Thyroid gland (tissue), 4 donors: ENCODE measurements at regions not wholly inside any gene's neighbourhood (a gene's known extent, or its start where the extent isn't known, plus 50 kb on each side); places are given as distances from the start of the nearest gene placed in this dataset.
"Not testable (repeated sequence)": the region's sequence is repeated elsewhere in the genome, so short reads cannot be mapped to it uniquely, and the experiment has no call there.

ENCODE experiments used
- DNase-seq, 2 donors: peaks; one replicate each; pipeline ENCODE4 v3.0.0-alpha.2; 2019
- H3K27ac ChIP-seq, 3 donors: fragments of 200-600 bp; sonication (generic); 1 replicate in 2 of 3; 2 replicates in 1 of 3; pipeline ENCODE4 v1.5.1; 2016 to 2019; ENCODE audit warnings: mild to moderate bottlenecking in 1 of 3, moderate library complexity in 1 of 3
- H3K27me3 ChIP-seq: fragments of 200-600 bp; sonication (generic); one replicate; pipeline ENCODE4 v1.5.1; 2019
- H3K36me3 ChIP-seq, 2 donors: fragments of 200-600 bp; sonication (generic); one replicate each; pipeline ENCODE4 v1.5.1; 2016 to 2019
- H3K4me1 ChIP-seq, 2 donors: fragments of 200-600 bp; sonication (generic); one replicate each; pipeline ENCODE4 v1.5.1; 2017 to 2019
- H3K4me3 ChIP-seq, 3 donors: fragments of 200-600 bp; sonication (generic); replicated peaks in 1 of 3; 1 replicate in 2 of 3; 2 replicates in 1 of 3; pipeline ENCODE4 v1.5.1; 2016; ENCODE audit warnings: mild to moderate bottlenecking in 1 of 3
- H3K9me3 ChIP-seq: fragments of 200-600 bp; sonication (generic); one replicate; pipeline ENCODE4 v1.5.1; 2017
- CTCF ChIP-seq, 6 experiments: fragments of 200-600 bp in 3 of 6; fragments of 450-650 bp in 3 of 6; sonication (generic) in 3 of 6; IDR thresholded peaks; one replicate each; pipeline ENCODE4 v1.5.1; 2016 to 2019; ENCODE audit warnings: antibody characterized with exemption in 6 of 6, mild to moderate bottlenecking in 2 of 6, inconsistent platforms in 1 of 6, moderate library complexity in 1 of 6
- POLR2A ChIP-seq, 2 donors: fragments of 450-650 bp; IDR thresholded peaks; one replicate each; pipeline ENCODE4 v1.6.1; 2017; ENCODE audit warnings: antibody characterized with exemption in 2 of 2, mild to moderate bottlenecking in 2 of 2, moderate library complexity in 1 of 2
- WGBS, 2 donors: methylation state at CpG; one replicate each; pipeline ENCODE4 v1.1.5; 2017; 5-methylcytosine and 5-hydroxymethylcytosine counted together
- intact Hi-C: fragments of 100-400 bp; cut with DNase I; formaldehyde crosslinking; loops from one replicate; pipeline ENCODE4 v1.15.1; 2023

- Histone ChIP-seq H3K27ac (no peak overlapping the region), H3K9me3 (no peaks in the 10 kb centered on the region), H3K4me1 (no peaks in the 10 kb centered on the region), H3K27me3 (no peaks in the 10 kb centered on the region), H3K4me3 (no peak overlapping the region), H3K36me3 (no peaks in the 10 kb centered on the region)
- no peak for DNase-seq
- intact Hi-C loops, result no loop called here
- TF ChIP-seq CTCF (IDR thresholded peaks at IDR 0.05) (no peak), POLR2A (IDR thresholded peaks at IDR 0.05) (no peak)
- WGBS, 2 donors, result 45 to 53% methylated on average over 8 of the region's 8 CpGs
Measured at GRCh38 chrX:960821-961220, 251.6 kb downstream of the CRLF2 start.

- 67 to 73% methylated on average over 10 of the region's 10 CpGs for WGBS, 2 donors
- Histone ChIP-seq H3K4me1 (no peaks in the 10 kb centered on the region), H3K9me3 (no peaks in the 10 kb centered on the region), H3K4me3 (no peak overlapping the region), H3K27me3 (no peaks in the 10 kb centered on the region), H3K27ac (no peak overlapping the region), H3K36me3 (no peaks in the 10 kb centered on the region)
- no peak for TF ChIP-seq CTCF (IDR thresholded peaks at IDR 0.05)
- DNase-seq, result no peak
- intact Hi-C loops, result no loop called here
Measured at GRCh38 chrX:959595-959994, 252.9 kb downstream of the CRLF2 start.

GRCh38 chrX:955168-955781, 257.2 kb downstream of the CRLF2 start:
- 57 to 81% methylated on average over 1 of the region's 1 CpG for WGBS, 2 donors
- H3K4me1 ChIP-seq, DNase-seq, H3K9me3 ChIP-seq, intact Hi-C loops, H3K4me3 ChIP-seq, H3K36me3 ChIP-seq, H3K27ac ChIP-seq, H3K27me3 ChIP-seq: not testable (repeated sequence)

- intact Hi-C loops, result no loop called here
- Histone ChIP-seq H3K4me1 (no peaks in the 10 kb centered on the region), H3K4me3 (no peak overlapping the region), H3K27me3 (no peaks in the 10 kb centered on the region), H3K27ac (no peak overlapping the region), H3K36me3 (no peaks in the 10 kb centered on the region), H3K9me3 (no peaks in the 10 kb centered on the region)
- no peak for DNase-seq
- no peak for TF ChIP-seq CTCF (IDR thresholded peaks at IDR 0.05)
- no peak for TF ChIP-seq POLR2A (IDR thresholded peaks at IDR 0.05)
Measured at GRCh38 chrX:953879-954482, 258.5 kb downstream of the CRLF2 start.

GRCh38 chrX:952816-953215, 259.6 kb downstream of the CRLF2 start:
- intact Hi-C loops, result no loop called here
- no peak for DNase-seq
- no peaks in the 10 kb centered on the region for H3K36me3 ChIP-seq
- H3K9me3 ChIP-seq, result no peaks in the 10 kb centered on the region
- WGBS, 2 donors, result 78 to 80% methylated on average over 5 of the region's 5 CpGs
- H3K27me3 ChIP-seq, result no peaks in the 10 kb centered on the region
- TF ChIP-seq POLR2A (IDR thresholded peaks at IDR 0.05) (no peak), CTCF (IDR thresholded peaks at IDR 0.05) (no peak)
- no peak overlapping the region for H3K27ac ChIP-seq
- H3K4me1 ChIP-seq, result no peaks in the 10 kb centered on the region
- H3K4me3 ChIP-seq, result no peak overlapping the region

- H3K9me3 ChIP-seq, H3K27me3 ChIP-seq, H3K36me3 ChIP-seq, intact Hi-C loops, DNase-seq, H3K4me1 ChIP-seq, H3K27ac ChIP-seq, H3K4me3 ChIP-seq: not testable (repeated sequence)
- 59 to 61% methylated on average over 6 of the region's 6 CpGs for WGBS, 2 donors
Measured at GRCh38 chrX:947262-947661, 265.2 kb downstream of the CRLF2 start.
